ENCODE measurements at regions not wholly inside any gene's neighbourhood (a gene's known extent, or its start where the extent isn't known, plus 50 kb on each side); places are given as distances from the start of the nearest gene placed in this dataset.

DNA sequence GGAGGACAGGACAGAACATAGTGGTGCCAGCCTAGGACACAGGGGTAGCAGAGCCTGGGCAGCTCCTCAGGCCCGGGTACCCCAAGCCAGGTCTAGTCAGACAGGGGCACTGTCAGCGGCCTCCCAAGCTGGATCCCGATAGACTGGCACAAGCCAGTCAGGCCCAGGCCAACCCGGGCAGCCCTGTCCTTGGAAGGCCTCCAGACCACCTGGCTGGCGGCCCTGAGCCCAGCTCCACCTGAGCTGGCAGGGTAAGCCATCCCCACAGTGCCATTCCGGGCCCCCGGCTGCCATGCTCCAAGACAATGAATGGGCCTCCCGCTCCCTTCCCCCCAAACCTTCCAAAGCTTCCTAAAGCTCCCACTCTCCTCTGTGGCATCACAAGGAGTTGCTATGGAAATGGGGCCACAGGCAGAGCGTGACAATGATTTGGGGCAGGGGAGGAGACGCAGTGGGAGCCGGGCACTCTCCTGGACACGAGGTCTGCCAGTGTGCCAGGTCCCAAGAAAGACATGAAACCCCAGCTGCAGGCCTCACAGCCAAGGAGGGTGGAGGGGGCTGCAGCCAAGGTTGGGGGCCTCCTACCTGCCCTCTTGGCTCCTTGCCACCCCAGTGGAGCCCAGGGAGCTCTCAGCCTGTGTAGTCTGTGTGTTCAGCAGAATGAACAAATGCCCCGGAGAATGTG, 165.6 kb upstream of the LINGO1 start:
- DNase-seq: peak in 9 of 58 donors; percentile 15 to 39 (median 35)

DNA sequence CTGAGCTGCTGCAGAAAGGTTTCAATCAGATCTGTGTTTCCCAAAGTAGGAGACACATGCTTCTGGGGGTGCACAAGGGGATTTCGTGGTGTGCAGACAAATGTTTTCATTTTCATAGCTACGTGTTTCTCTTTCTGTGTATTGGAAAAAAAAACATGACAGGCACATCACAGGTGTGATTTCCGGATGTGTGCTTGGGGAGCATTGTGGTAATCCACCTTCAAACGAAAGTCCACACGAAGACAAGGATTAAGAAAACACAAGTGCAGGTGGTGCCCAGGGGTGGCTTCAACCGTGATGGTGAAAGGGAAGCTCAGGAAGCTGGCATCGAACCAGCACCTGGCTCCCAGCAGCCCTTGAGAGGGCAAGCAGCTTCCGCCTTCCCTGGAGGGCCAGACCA, 164.6 kb upstream of the LINGO1 start:
- no peak for DNase-seq

DNA sequence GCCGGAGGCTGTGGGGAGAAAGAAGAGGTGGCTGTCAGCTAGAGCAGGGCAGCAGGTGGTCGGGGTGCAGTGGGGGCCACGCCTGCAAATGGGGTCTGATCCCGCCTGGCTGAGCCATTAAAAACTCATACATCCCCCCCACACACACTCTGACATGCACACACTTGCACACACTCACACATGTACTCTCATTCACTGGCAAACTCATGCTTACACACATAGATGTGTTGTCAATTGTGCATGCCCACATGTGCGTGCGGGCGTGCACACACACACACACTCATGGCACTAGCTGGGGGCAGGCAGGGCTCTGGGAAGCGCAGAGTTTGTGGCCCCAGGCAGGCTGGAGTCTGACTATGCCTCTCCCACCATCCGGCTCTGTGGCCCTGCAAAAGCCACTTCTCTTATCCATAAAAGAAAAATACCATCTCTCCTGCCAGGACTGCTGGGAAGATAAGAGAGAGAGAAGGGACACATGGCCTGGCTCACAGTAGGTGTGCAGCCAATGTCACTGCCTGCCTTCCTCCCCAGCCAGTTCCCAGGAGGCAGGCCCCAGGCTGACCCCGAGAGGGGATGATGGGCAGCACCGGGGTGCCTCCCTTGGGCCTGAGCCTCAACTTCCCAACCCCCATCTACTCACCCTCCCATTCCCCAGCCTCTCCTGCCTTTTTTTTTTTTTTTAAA, 163.5 kb upstream of the LINGO1 start:
- no peak for DNase-seq

DNA sequence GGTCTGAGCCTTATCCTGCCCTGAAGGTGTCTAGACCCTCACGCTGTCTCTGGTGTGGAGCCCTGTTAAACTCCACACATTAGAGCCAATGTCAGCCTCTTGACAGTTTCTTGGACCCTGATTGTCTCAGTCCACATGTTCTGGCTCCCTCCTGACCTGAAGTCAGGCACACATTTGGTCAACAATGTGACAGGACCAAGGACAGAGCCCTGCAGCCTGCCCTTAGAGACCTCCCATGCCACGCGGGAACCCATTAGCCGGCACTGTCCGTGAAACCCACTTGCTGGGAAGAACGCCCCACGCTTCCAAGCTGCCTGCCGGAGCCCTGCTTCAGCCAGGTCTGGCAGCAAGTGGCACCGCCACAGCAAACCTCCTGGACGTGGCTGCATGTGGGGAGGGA, 162.7 kb upstream of the LINGO1 start:
- DNase-seq: no peak

DNA sequence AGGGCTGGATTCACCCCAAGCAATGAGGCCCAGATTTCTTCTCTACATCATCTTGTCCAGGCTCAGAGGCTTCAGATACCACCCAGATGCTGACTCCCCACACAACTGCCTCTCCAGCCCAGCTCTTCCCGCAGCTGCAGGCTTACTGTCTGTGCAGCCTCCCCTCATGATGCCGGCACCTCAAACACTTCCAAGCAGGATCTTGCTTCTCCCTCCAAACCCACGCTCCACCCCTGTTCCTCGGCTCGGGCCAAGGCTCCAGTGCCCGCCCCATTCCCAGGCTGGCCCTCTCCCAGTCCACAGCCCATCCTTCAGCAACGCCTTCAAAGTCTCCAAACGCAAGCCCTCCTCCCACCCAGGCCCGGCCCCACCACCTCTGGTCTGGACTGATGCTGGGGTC, 159.2 kb upstream of the LINGO1 start:
- no peak for DNase-seq

DNA sequence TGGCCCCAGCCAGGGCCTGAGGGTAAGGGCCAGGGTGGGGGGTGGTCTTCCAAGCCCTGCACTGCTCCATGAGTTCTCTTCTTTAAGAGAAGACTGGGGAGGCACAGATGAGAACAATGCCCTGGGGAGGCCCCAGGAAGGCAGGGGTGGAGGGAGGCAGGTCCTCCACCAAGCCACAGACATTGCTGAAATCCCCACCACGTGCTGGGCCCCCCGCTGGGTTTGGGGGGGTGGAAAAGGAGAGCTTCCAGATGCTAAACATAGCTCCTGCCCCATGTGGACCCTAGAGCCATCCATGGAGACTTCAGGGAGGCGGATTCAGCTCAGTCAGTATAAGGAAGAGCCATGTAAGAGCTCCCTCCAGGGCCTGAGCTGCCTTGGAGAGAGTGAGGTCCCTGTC, 157.8 kb upstream of the LINGO1 start:
- no peak for DNase-seq

DNA sequence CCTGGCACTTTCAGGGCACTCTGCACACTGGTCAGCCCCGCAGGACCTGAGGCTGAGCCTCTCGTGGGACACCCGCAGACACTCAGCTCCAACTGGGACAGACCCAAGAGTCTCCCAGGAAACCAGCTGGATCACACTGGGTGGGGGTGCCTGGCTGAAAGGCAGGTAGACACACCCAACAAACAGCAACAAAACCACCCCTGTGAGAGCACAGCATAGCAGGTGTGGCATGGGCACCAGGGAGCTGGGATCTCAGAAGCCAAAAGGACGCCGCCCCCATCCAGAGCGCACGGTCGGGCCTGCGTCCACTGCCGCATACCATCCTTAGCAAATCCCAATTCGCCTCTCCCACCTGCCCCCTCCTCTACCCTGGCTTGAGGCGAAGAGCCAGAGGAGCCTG, 154.2 kb upstream of the LINGO1 start:
- DNase-seq: no peak

DNA sequence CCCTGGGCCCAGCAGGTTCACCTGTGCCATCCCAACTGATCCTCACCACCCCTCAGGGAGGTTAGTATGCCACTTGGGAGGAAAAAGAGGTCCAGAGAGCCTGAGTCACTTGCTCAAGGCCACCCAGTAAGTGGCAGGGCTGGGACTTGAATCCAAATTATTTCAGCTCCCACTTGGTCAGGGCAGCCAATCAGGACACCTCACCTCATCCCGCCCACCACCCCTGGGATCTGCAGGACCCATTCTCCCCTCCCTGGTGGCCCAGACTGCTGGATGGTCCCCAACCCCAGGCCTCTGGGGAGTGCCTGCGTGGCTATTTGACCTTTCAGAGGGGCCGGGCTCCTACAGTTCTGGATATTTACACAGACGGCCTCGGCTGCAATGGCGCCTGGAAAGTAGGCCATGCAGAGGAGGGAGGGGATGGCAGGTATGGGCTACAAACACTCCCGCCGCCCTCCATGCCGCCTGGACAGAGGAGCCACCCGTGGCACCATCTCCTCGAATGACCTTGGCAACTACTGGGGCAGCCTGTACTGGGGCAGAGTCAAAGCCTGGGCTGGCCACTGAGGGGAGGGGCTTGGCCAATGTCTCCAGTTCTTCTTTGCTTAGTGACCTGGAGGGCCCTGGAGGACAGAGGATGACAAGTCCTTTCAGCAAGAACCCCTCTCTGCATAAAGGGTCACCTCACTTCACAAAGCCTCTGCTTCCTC, 153.6 kb upstream of the LINGO1 start:
- DNase-seq: no peak

DNA sequence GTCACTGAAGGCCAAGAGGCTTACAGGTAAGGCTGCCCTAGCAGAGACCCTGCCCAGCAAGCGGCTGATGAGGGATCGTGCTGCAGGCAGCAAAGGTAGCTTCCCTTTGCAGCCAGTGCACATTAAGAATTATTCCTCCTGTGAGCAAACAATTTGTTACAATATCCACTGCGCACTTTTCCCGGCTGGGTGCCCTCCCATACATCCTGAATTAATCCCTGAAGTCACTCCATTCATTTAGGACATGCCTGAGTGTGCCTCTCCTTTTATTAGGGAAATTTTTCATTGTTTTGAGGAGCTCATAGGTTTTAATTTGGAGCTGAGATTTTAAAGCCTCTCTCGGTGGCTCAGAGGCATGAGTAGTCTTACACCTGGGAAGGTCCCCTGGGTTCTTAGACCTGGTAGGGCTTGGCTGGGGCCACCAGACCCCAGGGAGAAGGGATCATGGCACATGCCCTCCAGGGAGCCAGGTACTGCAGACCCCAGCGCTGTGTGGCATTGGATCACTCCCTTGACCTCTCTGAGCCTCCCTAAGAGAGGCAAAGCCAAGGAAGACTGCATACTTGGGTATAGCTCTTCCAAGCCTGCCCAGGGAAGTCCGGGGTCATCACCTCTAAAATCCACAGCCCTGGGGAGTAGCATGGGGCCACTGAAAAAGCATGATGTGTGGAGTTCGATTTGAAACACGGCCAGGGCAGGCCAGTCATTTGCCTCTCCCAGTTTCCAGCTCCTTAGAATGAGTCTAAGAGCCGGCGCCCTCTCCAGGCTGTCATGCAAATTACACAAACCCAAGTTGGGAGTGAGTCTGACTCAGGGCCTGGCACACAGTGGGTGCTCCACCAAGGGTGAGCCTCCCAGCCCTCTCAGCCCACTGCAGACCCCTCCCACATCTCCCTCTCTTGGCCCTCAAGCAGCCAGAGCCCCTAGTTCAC, 151.9 kb upstream of the LINGO1 start:
- peak in 9 of 58 donors; percentile 11 to 54 (median 22) for DNase-seq

DNA sequence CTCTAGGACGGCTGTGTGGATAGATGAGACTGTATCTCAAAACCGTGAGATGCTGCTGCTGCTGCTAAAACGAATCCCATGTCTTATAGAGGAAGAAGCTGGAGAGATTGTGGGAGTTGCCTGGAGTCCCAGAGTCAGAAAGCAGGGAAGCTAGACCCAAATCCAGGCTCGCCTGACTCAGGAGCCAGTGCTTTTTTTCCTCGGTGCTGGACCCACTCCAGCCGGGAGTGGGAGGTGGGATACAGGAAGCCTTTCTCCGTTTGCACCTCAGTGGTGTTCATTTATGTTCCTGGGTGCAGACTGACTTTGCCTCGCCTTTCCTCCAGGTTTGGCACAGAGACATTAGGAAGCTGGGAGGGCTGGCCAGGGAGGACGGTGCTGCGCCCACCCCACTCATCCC, 150.9 kb upstream of the LINGO1 start:
- peak in 25 of 58 donors; percentile 15 to 72 (median 38) for DNase-seq

DNA sequence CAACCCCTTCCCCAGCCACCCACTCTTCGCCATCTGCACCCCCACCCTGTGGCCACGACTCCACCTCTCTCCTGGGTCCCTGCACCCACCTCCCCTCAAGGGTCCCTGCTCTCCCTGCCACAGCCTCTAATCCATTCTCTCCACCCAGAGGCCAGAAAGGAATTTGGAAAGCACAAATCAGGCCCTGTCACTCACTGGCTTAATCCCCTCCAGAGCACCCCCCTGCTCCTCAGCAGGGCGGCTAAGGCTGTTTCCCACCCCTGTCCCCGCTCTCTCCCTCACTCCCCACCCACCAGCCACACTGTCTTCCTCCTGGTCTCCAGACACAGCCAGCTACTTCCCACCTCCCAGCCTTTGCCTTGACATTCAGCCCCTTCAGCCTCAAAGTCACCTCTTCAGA, 150.0 kb upstream of the LINGO1 start:
- DNase-seq: no peak

DNA sequence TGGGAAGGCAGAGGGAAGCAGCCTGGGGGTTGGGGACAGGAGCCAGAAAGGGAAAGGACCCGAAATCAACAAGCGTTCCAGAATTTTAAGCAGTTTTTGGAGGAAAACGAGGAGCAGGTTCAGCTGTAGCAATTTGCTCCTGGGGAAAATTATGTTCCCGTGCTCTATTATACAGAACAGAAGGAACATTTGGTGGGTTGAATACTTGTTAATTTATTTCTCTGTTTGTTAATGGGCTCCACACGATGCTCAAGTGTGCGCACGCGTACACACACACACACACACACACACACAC, 149.2 kb upstream of the LINGO1 start:
- peak in 1 of 58 donors; percentile 33 for DNase-seq

DNA sequence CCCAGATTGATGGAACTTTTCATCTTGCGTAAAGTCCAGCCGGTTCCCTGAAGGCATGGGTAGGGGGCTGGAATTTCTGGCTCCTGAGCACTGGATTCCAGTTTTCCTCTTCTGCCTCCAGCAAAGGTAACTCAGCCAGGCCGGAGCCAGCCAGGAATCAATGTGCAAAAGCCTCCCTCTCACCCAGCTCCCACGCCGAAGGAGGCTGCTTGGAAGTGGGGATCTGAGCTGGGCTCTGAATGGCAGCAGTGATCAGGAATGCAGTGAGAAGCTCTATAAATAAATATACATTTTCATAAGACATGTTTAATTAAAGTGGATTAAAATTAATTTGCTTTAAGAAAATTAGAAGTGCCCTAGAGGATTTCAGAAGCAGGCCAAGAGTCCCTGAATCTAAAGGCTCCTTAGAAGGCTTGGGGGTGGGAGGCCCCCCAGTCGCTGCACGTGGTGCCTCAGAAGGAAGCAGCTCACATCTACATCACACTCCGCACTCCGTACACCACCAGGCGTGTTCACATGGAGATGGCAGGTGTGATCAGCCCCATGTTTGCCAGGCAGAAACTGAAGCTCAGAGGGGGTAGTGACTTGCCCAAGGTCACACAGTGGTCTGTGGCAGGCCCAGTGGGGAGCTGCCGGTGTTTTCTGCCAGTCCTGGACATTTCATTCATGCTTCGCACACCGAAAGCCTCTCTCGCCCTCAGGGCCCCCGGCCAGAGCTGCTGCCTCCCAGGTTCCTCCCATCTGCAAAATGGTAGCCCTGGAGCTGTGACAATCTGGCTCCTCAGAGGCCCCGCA, 148.6 kb upstream of the LINGO1 start:
- DNase-seq: peak in 17 of 58 donors; percentile 9 to 55 (median 31)

DNA sequence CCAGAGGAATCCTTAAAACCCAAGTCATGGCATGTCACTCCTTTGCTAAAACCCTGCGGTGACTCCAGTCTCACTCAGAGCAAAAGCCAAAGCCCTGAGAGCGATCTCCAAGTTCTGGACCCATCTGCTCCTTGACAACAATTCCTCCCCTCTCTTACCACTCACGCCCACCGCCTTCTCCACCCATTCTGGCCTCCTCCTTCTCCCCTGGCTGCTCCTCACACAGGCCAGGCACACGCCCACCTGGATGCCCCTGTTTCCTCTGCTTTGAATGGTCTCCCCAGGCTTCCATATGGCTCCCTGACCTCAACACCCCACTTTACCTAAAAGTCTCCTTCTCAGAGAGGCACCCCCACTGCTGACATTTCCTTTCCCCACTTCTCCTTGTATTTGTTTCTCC, 146.1 kb upstream of the LINGO1 start:
- no peak for DNase-seq

DNA sequence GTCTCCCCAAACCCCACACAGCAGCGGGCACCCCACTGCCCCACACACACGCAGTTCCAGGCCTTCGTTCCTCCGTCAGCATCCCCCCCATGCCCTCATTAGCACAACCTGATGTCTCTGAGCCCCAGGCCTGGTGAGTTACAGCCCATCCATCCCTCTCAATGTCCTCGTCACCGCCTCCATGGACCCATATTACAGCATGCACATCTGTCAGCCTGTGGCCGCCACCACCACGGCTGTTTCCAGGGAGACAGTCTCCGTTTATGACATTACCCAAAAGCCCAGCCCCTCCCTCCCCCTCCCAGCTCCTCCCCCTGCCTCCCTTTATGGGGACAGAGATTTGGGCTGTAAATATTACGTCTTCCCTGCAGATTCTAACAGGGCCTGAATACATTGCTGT, 143.1 kb upstream of the LINGO1 start:
- peak in 14 of 58 donors; percentile 4 to 54 (median 29) for DNase-seq

DNA sequence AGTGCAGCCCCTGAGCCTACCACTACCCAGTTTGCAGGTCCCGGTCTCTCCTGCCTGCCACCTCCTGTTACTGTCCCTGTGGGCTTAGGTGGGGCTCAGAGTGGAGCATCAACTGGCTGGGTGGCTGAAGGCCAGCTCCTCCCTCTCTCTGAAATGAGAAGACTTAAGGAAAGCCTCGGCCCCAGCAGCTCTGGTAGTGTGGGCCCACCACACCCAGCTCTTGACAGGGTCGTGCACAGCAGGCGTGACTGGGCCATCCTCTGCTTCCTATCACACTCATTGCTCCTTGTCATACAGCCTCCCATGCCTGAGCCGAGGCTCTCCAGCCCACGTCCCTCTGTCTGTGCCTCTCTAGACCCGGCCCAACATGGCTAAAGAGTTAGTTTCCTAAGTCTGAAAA, 142.7 kb upstream of the LINGO1 start:
- no peak for DNase-seq

DNA sequence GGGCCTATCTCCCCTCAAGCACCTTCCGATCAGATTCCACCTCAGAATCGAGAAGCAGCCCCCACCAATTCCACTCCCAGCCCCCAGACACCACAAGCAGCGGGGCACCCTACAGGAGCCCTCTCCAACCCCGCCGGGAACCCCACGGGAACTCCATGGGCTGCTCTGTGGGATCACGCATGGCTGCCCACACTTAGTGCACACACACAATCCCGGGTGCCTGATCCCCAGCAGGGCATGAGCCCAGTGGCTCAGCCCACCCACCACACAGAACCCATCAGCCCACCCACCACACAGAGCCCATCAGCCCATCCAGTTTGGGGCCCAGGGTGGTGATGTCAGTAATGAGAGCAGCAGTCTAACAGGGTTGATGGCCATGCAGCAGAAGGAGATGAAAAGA, 141.6 kb upstream of the LINGO1 start:
- no peak for DNase-seq

DNA sequence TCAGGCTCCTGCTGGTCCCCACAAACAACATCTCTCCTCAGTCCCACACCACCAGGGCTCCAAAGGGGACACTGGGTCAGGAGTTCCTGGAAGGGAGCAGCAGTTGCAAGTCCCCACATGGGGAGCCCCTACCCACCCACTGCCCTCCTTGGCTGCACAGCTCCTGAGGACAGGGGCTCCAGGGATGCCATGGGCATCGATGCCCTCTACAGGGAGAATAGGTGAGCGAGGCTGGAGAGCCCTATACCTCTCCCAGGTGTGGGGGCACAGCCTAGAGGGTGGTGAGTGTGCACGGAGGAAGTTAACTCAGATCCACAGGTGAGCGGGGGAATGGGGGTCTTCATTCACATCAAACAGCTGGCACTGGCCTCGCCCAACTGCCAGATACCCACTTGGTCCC, 141.2 kb upstream of the LINGO1 start:
- DNase-seq: no peak

DNA sequence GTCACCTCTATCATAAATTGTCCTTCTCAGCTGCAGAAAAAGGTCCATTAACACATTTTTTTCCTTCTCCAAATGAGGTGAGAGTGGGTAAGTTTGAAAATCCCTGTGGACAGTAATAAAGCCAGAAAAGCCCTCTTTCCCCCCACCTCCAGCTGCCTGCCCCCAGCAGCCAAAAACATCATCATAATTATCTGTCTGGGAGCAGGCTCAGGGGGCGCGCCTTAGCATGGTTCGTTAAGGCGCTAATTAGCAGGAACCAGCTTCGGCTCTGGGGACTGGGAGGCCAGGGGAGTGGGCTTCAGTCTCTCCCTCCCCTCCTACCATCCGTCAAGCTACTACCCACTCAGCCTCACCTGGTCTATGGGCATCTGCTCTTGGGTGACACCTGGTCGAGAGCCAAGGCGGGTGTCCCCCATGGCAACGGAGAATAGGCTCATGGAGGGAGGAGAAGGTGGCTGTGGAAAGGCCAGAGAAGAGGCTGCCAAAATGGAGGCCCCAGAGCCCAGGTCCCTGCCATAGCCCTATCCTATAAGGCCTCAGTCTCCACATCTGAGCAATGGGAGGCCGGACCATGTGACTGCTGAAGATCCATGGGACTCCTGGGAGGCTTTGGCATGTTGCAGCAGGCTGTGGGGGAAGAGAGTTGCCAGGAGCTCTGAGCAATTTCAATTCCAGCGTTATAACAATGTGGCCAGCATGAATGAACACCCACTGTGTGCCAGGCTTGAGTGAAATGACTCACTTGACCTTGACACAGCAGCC, 140.1 kb upstream of the LINGO1 start:
- DNase-seq: no peak

DNA sequence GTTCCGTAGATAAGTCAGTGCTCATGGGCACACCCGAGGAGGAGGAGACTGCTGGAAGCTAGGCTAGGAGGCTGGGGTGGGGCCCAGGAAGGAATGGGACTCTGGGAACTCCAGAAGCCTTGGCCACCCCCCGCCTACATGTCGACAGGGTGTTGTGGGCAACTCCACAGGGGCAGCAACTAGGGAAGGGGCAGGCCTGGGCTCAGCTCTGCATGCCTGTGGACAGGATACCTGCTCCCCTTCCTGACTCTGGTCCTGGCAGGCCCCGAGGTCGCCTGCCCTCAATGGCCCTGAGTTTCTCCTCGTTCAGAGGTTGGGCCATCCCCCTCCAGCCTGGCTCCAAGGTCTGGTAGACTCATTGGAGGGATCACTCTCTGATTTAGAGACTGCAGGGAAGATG, 138.9 kb upstream of the LINGO1 start:
- no peak for DNase-seq

Measured in anterior cingulate cortex (tissue), 58 donors.